Cardiac muscle cell (in vitro differentiated cells and primary cell): ENCODE measurements at regions not wholly inside any gene's neighbourhood (a gene's known extent, or its start where the extent isn't known, plus 50 kb on each side); places are given as distances from the start of the nearest gene placed in this dataset.
"Not testable (repeated sequence)": the region's sequence is repeated elsewhere in the genome, so short reads cannot be mapped to it uniquely, and the experiment has no call there.

ENCODE experiments used
- DNase-seq, 2 donors: peaks; one replicate each; pipeline versions ENCODE4 v3.0.0 to v3.0.0-alpha.2; 2010 to 2017; ENCODE audit warnings: low read depth in 1 of 2, low spot score in 1 of 2
- H3K27ac ChIP-seq: fragments of 200-600 bp; sonication (generic); 2 replicates; pipeline ENCODE4 v1.5.1; 2016
- H3K27me3 ChIP-seq: fragments of 200-600 bp; sonication (generic); 2 replicates; pipeline ENCODE4 v1.6.0; 2016; ENCODE audit warnings: control low read depth
- H3K36me3 ChIP-seq: fragments of 200-600 bp; sonication (generic); 2 replicates; pipeline ENCODE4 v1.5.1; 2016; ENCODE audit warnings: control low read depth
- H3K4me1 ChIP-seq: fragments of 200-600 bp; sonication (generic); 2 replicates; pipeline ENCODE4 v1.8.1; 2017; ENCODE audit warnings: low read depth, mild to moderate bottlenecking, mixed run types
- H3K4me3 ChIP-seq: fragments of 200-600 bp; sonication (generic); 2 replicates; pipeline ENCODE4 v1.5.1; 2016; ENCODE audit warnings: mild to moderate bottlenecking
- H3K9me3 ChIP-seq: fragments of 200-600 bp; sonication (generic); 2 replicates; pipeline ENCODE4 v1.5.1; 2017; ENCODE audit warnings: low read depth, mild to moderate bottlenecking, control low read depth
- TF ChIP-seq, protein P1 (sequence below): IDR thresholded peaks from 2 replicates; pipeline ENCODE4 v1.5.1; 2012; ENCODE audit warnings: low read depth, mild to moderate bottlenecking, low read length

DNA sequence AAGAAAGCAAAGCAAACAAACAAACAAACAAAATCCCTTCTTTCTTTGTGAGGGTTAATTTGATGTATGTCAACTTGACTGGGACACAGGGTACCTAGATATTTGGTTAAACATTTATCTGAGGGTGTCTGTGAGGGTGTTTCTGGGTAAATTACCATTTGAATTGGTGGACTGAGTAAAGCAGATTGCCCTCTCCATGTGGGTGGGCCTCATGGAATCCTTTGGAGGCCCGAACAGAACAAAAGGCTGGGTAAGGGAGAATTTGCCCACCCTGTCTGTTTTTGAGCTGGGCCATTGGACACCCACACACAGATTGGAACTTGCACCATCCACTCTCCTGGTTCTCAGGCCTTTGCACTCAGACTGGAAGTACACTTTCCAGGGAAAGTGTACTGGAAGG is 628.8 kb upstream of the CITED2 start:
- H3K4me3 ChIP-seq: no peak overlapping the region
- no peaks in the 10 kb centered on the region for H3K4me1 ChIP-seq
- no peak overlapping the region for H3K27ac ChIP-seq
- no peak for DNase-seq
- no peaks in the 10 kb centered on the region for H3K36me3 ChIP-seq
- no peaks in the 10 kb centered on the region for H3K9me3 ChIP-seq
- TF ChIP-seq, protein P1, sequence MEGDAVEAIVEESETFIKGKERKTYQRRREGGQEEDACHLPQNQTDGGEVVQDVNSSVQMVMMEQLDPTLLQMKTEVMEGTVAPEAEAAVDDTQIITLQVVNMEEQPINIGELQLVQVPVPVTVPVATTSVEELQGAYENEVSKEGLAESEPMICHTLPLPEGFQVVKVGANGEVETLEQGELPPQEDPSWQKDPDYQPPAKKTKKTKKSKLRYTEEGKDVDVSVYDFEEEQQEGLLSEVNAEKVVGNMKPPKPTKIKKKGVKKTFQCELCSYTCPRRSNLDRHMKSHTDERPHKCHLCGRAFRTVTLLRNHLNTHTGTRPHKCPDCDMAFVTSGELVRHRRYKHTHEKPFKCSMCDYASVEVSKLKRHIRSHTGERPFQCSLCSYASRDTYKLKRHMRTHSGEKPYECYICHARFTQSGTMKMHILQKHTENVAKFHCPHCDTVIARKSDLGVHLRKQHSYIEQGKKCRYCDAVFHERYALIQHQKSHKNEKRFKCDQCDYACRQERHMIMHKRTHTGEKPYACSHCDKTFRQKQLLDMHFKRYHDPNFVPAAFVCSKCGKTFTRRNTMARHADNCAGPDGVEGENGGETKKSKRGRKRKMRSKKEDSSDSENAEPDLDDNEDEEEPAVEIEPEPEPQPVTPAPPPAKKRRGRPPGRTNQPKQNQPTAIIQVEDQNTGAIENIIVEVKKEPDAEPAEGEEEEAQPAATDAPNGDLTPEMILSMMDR: no peak
- H3K27me3 ChIP-seq: no peaks in the 10 kb centered on the region

- Histone ChIP-seq H3K9me3 (no peaks in the 10 kb centered on the region), H3K36me3 (no peaks in the 10 kb centered on the region), H3K4me3 (no peak overlapping the region), H3K27ac (no peak overlapping the region), H3K4me1 (no peaks in the 10 kb centered on the region), H3K27me3 (no peaks in the 10 kb centered on the region)
- DNase-seq: no peak
- TF ChIP-seq, protein P1: no peak
Measured at GRCh38 chr6:140002396-140003022, 628.1 kb upstream of the CITED2 start.

- no peak overlapping the region for H3K4me3 ChIP-seq
- TF ChIP-seq, protein P1: no peak
- H3K36me3 ChIP-seq: no peaks in the 10 kb centered on the region
- no peaks in the 10 kb centered on the region for H3K27me3 ChIP-seq
- no peaks in the 10 kb centered on the region for H3K4me1 ChIP-seq
- H3K27ac ChIP-seq: no peak overlapping the region
- no peaks in the 10 kb centered on the region for H3K9me3 ChIP-seq
- DNase-seq: no peak
Measured at GRCh38 chr6:140001821-140002341, 627.4 kb upstream of the CITED2 start.

DNA sequence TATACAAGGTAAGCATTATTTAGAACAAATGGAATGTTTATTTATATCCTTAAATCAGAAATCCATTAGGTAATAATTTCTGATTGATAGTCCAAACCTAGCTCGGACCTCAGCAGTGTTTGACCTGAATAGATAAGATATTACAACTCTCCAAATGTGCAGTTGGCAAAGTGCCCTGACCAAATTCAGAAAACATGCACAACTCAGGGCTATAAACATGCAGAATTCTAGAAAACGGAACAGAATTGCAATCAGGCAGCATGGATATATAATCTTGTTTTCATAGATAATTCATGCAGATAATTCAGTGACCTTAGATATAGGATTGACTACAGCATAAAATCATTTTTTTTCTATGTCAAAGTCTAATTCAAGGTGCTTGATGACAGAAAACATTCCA is 626.6 kb upstream of the CITED2 start:
- no peaks in the 10 kb centered on the region for H3K4me1 ChIP-seq
- TF ChIP-seq, protein P1: no peak
- no peaks in the 10 kb centered on the region for H3K36me3 ChIP-seq
- no peak overlapping the region for H3K4me3 ChIP-seq
- H3K27ac ChIP-seq: no peak overlapping the region
- no peaks in the 10 kb centered on the region for H3K27me3 ChIP-seq
- no peak for DNase-seq
- H3K9me3 ChIP-seq: no peaks in the 10 kb centered on the region

- H3K27me3 ChIP-seq, H3K9me3 ChIP-seq, H3K27ac ChIP-seq, H3K4me1 ChIP-seq, H3K4me3 ChIP-seq, H3K36me3 ChIP-seq, DNase-seq: not testable (repeated sequence)
Measured at GRCh38 chr6:139999661-140000060, 625.2 kb upstream of the CITED2 start.

DNA sequence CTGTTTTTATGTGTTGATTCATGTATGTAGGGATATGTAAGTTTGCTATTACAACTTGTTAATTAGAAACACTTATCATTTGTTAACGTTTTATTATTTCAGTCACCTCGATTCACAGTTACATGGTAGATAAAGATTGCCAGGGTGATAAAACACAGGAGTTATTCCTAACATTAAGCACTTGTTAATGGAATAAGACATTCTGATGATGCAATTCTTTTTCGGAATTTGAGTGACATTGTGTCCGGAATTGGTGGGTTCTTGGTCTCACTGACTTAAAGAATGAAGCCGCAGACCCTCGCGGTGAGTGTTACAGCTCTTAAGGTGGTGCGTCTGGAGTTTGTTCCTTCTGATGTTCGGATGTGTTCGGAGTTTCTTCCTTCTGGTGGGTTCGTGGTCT is 624.0 kb upstream of the CITED2 start:
- H3K4me1 ChIP-seq, DNase-seq, H3K9me3 ChIP-seq, H3K36me3 ChIP-seq, H3K27me3 ChIP-seq, H3K4me3 ChIP-seq, H3K27ac ChIP-seq: not testable (repeated sequence)
